ENCODE measurements at regions not wholly inside any gene's neighbourhood (a gene's known extent, or its start where the extent isn't known, plus 50 kb on each side); places are given as distances from the start of the nearest gene placed in this dataset.

DNA sequence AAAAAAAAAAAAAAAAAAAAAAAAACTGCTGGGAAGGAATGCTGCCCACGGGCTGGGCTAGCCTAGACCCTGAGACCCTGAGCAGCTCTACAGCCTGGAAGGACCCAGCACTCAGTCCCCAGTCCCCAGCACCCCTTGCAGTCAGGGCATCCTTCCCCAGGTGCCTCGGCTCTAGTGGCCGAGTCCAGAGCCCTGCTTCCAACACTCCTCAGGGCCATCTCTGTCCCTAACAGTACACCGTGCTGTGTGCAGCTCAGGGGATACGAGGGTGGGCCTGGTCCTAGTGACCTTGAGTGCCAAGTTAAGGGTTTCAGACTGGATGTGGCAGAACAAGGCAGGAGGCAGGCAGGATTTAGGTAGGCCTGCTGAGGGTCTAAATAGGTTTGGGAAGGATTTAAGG, 50.2 kb upstream of the LRP8 start:
- DNase-seq (ENCODE audit: extremely low read depth, low read depth, low spot score) = no peak

- no peak for DNase-seq (ENCODE audit: extremely low read depth, low read depth, low spot score)
These were observed 51.2 kb upstream of the LRP8 start for GRCh38 chr1:53378932-53379661.

- no peak for DNase-seq (ENCODE audit: extremely low read depth, low read depth, low spot score)
These were observed 51.8 kb upstream of the LRP8 start for GRCh38 chr1:53379662-53380002.

DNA sequence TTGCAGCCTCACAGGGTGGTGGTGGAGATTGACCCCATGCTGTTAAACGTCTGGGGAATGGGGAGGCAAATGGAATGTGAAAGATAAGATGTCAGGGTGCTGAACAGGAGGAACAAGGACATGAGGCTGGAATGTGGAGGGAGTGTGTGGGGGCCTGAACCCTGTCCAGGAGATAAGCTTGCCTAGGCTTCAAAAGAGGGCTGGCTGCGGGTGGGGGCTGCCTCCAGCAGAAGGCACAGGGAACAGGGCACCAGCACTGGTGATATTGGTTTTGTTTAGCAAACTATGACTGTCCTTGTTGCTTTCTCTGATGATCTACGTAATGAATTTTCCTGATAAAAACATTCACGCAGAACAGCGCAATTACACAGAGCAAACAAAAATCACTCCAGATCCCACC, 52.4 kb upstream of the LRP8 start:
- no peak for DNase-seq (ENCODE audit: extremely low read depth, low read depth, low spot score)

DNA sequence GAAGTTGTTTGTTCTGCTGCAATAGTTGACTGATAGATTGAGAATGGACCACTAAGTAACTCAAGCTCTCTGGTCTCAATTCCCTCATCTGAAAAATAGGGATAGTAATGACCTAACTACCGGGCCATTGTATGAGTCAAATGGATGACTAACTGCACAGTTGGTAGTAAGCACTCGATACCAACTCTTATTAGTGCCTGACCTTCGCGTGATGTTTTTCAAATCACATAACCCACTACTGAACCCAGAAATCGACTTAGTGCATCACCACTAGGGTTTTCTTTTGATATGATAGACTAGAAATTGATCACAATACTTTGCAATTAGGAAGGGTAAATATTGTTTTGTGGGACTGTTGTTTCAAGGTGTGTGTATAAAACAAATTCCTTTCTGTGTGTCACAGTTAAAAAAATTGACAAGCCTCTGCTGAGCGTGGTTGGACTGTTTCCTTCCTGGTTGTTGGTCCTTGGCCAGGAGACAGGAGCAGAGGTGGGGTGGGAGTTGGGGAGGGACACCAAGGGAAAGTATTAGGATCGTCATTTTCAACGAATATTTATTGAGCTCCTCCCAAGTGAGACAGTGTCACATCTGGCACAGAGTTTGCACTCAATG, 54.0 kb upstream of the LRP8 start:
- peak; percentile 3 for DNase-seq (ENCODE audit: extremely low read depth, low read depth, low spot score)

GRCh38 chr1:53383136-53383870, 55.4 kb upstream of the LRP8 start:
- DNase-seq (ENCODE audit: extremely low read depth, low read depth, low spot score) = no peak

DNA sequence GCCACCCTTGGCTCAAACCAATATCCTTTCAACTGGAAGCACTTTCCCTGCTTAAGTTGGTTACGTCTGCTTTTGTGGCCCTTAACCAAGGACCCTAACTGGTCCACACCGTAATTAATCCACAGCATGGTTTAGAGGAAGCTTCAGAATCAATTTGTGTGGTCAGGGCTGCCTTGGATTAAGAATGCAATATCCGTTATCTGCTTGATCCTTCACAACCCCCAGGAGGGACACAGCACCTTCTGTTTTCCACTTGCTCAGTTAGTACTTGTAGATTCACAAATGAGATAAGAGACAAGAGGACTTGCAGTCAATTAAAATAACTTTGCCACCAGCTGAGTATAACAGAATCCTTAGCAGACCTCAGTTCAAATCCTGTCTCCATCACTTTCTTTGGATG, 56.9 kb upstream of the LRP8 start:
- DNase-seq (ENCODE audit: extremely low read depth, low read depth, low spot score) = no peak

- DNase-seq (ENCODE audit: extremely low read depth, low read depth, low spot score) = no peak
These were observed 57.7 kb upstream of the LRP8 start for GRCh38 chr1:53385276-53386225.

DNA sequence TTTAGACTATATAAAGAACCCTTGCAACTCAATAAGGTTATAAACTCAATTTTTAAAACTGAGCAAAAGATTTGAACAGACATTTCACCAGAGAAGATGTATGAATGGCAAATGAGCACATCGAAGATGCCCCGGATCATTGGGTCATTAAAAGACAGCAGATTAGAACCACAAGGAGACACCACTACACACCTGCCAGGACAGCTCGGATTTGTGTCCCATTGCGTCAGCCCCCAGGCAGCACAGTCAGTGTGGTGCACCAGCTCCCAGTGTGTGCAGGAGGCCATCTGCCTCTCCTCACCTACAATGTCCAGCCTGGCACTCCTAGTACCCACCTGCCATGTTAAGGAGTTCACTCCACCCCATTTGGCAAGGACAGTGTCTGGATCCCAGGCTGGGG, 61.1 kb upstream of the LRP8 start:
- DNase-seq (ENCODE audit: extremely low read depth, low read depth, low spot score) = no peak

GRCh38 chr1:53390261-53390660, 62.4 kb upstream of the LRP8 start:
- no peak for DNase-seq (ENCODE audit: extremely low read depth, low read depth, low spot score)

DNA sequence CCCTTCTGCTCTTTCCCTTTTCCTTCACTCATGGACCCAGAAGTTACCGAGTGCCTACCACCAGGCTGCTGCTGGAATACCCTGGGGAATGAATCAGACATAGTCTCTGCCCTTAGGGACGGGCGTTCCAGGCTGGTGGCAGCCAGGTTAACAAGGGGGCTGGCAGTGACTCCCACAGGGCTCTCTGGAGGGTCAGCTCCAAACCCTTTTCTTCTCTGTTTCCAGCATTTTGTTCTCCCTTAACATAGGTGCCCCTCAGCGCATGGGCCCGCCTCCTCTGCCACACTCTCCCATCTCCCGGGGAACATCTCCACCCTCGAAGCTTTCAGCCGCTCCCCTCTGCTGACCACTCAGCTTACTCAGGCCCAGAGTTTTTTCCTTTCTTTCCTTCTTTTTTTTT, 62.9 kb upstream of the LRP8 start:
- no peak for DNase-seq (ENCODE audit: extremely low read depth, low read depth, low spot score)

DNA sequence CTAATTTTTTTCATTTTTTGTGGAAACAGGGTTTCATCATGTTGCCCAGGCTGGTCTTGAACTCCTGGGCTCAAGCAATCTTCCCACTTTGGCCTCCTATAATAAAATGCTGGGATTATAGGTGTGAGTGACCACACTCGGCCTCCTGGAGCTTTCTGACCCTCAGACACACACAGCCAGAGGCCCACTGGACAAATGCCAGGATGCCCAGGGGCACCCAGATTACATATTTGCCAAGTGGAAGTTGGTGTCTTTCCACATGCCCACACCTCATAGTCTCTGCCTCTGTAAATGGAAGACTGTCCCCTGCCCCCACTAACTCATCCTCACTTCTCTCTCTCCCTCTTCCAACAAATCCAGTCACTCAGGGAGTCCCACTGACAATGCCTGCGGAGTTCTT, 63.4 kb upstream of the LRP8 start:
- DNase-seq (ENCODE audit: extremely low read depth, low read depth, low spot score) = no peak

DNA sequence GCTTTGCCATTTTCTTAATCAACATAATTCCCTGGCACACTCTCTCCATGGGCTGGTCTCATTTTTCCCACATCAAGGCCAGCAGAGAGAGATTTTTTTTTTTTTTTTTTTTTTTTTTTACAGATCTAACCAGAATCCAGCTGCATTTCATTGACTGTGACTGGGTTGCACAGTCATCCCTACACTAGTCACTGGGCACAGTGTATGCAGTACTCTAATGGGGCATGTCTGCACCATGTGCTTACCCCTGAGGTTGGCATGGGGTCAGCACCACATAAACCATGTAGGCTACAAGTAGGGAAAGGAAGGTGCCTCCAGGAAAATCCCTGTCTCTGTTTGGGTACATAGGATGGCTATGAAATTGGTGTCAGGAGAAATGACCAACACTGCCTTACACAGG, 64.1 kb upstream of the LRP8 start:
- DNase-seq (ENCODE audit: extremely low read depth, low read depth, low spot score) = no peak

- DNase-seq (ENCODE audit: extremely low read depth, low read depth, low spot score) = no peak
These were observed 64.6 kb upstream of the LRP8 start for GRCh38 chr1:53392460-53392859.

DNA sequence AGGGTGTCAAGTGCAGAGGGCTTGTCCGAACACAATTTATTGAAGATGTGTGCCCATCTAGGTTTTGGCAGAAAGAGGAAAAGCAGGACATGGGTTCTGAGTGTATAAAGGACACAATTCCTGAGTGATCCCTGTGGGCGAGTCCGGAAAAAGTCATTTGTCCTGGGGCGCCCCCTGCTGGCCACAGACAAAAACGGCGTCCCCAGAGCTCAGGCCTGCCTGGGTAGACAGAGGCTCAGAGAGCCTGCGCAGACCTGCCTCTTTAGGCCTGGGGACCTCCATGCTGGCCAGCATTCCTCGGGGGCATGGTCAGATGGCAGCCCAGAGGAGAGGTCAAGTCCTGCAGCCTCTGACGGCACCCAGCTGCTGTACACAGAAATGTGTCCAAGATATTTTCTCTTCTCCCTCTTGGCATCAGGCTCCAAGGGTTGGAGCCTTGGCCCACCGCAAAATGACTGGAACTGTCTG, 65.5 kb upstream of the LRP8 start:
- peak; percentile 20 for DNase-seq (ENCODE audit: extremely low read depth, low read depth, low spot score)

DNA sequence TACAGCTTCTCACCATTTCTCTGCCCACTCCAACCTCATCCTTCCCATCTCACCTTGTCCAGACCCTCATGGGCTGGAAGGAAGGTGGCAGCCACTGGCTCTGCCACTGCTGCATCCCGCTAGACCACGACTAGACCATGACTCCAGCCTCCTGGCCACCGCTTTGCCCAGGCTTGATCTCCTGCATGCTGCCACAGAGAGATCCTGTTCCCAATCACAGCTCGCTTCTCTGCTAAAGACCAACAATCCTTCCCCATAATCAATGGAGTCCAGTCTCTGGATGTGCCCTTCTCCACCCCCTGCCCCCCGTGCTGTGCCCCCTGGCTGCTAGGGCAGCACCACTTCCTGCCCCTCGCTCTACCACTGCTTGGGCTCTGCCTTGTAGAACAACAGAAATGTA, 64.9 kb upstream of the DMRTB1 start:
- DNase-seq (ENCODE audit: extremely low read depth, low read depth, low spot score) = no peak

- no peak for DNase-seq (ENCODE audit: extremely low read depth, low read depth, low spot score)
These were observed 63.5 kb upstream of the DMRTB1 start for GRCh38 chr1:53395671-53396215.

DNA sequence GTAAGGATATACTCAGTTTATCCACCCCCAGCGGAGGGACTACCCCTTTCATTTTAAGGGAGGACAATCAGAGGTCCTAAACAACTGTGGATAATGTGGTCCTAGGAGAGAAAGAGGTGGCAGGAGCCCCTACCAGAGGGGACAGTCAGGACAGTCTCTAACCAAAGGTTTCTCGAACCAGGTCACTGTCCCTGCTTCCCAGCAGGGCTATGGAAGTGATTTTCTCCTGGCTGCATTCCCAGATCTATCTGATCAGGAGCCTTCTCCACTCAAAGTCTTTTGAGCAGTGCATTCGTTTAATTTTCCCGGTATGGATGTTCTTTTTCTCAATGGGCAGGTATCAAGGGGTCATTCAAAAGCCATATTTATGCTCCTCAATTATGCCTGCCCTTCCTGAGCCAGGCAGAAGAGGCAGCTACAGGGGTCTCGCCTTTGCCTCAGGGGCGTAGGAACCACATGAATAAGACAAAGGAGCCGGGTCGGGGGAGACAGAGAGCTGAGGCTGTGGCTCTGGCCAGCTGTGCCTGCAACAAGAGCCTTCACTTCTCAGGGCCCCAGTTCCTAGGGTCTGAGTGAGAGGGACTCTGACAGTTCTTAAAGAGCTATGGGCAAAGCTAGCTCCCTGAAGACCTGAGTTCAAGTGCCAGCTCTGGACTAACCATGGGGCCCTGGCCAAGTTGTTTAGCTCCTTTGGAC, 62.5 kb upstream of the DMRTB1 start:
- no peak for DNase-seq (ENCODE audit: extremely low read depth, low read depth, low spot score)

DNA sequence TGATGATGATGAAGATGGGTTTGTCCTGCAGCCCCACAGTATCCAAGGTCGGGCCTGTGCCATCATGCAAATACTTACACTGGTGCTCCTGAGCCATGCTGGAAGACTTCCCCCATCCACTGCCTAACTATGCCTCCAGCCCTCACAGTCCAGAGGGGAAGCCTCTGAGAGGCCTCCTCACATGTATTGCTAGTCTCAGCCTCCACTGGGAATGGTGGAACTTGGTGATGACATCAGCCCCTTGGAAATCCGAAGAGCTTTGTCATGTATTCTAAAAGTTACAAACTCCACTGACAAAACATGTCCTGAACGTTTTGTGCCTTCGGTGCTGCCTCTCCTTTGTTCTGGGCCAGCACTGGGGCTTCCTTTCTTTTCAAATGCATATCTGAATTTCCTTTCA, 61.1 kb upstream of the DMRTB1 start:
- DNase-seq (ENCODE audit: extremely low read depth, low read depth, low spot score) = no peak
